Prostate gland (tissue), 2 donors: ENCODE measurements at regions not wholly inside any gene's neighbourhood (a gene's known extent, or its start where the extent isn't known, plus 50 kb on each side); places are given as distances from the start of the nearest gene placed in this dataset.

Source experiments
- POLR2A ChIP-seq: fragments of 450-650 bp; IDR thresholded peaks from one replicate; pipeline ENCODE4 v1.6.1; 2016; ENCODE audit warnings: antibody characterized with exemption, mild to moderate bottlenecking
- POLR2AphosphoS5 ChIP-seq: sonication (generic); formaldehyde crosslinking; IDR thresholded peaks from one replicate; pipeline ENCODE4 v1.6.1; 2017; ENCODE audit warnings: antibody characterized with exemption
- TF ChIP-seq, protein P1 (sequence below), 4 experiments: fragments of 200-600 bp in 2 of 4; fragments of 450-650 bp in 2 of 4; sonication (generic) in 2 of 4; IDR thresholded peaks; 1 replicate in 3 of 4; 2 replicates in 1 of 4; pipeline ENCODE4 v1.5.1; 2016 to 2019; ENCODE audit warnings: antibody characterized with exemption in 4 of 4, mild to moderate bottlenecking in 2 of 4, moderate library complexity in 2 of 4

DNA sequence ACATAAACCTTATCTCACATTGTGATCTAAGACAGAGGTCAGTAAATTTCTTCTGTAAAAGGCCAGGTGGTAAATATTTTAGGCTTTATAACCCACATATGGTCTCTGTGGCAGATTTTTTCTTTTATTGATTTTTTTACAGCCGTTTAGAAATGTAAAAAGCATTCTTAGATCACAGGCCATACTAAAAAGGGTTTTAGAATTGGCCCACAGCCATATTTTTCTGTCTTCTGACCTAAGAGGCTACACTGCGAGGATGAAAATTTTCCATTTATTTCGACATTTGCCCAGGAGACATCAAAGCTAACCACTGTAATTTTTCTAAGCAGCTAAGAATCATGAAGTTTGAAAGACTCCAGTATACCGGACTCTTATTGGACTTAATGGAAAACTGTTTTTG, 377.2 kb upstream of the SGO1 start:
- TF ChIP-seq, protein P1, sequence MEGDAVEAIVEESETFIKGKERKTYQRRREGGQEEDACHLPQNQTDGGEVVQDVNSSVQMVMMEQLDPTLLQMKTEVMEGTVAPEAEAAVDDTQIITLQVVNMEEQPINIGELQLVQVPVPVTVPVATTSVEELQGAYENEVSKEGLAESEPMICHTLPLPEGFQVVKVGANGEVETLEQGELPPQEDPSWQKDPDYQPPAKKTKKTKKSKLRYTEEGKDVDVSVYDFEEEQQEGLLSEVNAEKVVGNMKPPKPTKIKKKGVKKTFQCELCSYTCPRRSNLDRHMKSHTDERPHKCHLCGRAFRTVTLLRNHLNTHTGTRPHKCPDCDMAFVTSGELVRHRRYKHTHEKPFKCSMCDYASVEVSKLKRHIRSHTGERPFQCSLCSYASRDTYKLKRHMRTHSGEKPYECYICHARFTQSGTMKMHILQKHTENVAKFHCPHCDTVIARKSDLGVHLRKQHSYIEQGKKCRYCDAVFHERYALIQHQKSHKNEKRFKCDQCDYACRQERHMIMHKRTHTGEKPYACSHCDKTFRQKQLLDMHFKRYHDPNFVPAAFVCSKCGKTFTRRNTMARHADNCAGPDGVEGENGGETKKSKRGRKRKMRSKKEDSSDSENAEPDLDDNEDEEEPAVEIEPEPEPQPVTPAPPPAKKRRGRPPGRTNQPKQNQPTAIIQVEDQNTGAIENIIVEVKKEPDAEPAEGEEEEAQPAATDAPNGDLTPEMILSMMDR (IDR thresholded peaks at IDR 0.05): no peak
- TF ChIP-seq POLR2AphosphoS5 (no peak), POLR2A (no peak)
